ENCODE measurements at regions not wholly inside any gene's neighbourhood (a gene's known extent, or its start where the extent isn't known, plus 50 kb on each side); places are given as distances from the start of the nearest gene placed in this dataset.

DNA sequence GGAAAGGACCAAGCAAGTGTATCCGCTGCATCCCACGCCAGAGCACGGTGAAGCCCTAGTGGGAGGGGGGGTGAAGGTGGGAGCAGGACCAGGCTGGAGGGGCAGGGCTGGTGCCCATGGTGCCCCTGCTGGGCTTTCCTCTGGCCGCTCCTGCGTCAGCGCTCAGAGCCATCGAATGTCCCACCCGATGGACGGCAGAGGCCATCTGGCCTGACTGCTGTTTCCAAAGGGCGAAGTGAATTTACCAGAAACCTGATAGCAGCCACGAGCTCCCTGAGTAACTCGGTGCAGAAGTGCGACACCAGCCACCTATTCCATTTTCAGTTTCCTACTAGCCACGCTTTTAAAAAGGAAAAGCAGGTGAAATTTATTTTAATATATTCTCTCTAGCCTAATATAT is 203.6 kb upstream of the CIBAR2 start:
- no peak for DNase-seq

DNA sequence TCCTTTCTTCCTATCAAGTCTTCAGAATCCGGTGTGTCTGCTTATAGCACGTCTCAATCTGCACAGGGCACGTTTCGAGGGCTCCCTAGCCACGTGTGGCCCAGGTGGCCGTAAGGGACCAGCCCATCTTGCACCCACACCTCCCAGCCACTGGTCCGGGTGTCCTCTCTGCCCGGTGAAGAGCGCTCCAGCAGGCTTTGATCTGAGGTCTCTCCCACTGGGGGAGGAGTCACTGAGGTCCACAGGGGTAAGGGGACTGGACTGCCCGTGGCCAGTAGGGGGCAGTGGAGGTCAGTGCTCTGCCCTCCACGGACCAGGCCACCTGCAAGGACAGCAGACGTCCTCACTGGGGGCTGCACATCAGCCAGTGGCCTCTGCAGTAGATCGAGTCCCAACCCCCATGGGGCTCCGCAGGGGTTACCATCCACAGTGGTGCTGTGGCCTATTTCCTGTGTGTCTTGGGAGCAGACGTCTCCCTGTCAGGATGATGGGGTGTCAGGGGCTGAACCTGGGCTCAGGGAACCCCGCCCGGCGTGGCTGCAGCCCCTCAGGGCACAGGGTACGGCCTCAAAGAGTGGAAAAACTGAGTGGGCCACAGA is 204.1 kb upstream of the CIBAR2 start:
- DNase-seq = no peak

DNA sequence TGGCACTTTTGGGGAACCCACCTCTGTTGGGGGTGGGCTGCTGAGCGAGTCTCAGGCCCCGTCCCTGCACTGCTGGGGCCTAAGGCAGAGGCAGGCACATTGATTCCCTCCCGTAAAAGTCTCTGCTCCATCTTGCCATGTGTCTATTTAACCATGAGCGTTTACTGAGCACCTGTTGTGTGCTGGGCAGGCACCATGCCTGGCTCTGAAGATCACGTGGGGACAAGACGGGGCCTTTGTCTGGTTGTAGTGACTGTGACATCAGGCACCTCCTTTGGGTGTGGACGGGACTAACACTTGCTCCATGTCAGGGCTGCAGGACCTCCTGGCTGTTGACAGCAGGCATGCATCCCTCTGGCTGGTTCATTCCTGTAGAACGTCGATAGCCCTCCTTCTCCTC is 204.7 kb upstream of the CIBAR2 start:
- no peak for DNase-seq

DNA sequence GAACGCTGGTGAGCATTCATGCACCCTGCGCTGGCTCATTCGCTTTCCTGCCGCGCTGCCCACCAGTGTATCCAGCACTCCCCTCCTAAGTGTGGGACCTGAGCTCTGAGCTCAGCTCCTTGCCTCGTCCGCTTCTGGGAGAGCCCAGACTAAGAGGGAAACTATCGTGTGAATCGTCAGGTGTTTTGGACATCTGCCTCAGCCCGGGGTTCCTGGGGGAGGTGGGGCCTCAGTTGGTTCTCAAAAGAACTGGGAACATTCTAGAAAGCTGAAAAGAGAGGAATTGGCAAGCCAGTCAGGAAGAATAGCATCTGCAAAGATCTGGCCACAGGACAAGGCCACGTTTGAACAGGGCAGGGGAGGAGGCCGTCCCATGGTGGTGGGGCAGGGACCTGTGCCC is 205.4 kb upstream of the CIBAR2 start:
- DNase-seq = no peak

DNA sequence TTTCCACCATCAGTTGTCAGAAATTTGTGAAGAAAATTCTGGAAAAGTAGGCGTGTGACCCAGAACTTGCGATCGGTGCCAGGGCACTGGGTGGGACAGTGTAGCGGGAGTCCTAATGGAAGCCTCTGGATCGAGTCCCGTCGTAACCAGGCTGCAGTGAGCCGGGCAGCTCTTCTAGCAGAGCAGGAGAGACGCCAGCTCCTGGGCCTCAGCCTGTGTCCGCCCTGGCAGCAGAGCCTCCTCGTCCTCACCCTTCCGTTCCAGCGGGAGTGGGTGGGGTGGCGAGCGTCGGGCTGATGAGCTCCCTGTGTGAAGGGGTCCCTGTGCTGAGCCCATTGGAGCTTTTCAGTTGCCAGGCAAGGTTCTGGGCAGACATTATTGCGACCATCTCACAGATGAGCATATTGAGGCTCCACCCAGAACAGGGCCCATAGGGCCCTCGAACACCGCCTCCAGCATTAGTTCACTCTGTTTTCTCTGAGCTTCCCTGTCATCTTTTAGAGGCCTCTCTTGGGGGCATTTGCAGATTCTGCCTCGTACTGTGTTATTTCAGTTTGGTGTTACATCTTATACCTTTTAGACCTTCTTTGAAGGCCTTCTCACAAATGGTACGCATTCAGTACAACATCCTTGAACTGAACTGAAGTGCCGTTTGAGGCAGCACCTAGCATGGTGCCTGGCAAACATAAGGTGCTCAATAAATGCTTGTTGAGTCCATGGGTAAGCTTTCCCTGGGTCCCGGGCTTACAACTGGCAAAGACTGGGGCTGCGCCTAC is 207.1 kb upstream of the CIBAR2 start:
- DNase-seq = no peak

DNA sequence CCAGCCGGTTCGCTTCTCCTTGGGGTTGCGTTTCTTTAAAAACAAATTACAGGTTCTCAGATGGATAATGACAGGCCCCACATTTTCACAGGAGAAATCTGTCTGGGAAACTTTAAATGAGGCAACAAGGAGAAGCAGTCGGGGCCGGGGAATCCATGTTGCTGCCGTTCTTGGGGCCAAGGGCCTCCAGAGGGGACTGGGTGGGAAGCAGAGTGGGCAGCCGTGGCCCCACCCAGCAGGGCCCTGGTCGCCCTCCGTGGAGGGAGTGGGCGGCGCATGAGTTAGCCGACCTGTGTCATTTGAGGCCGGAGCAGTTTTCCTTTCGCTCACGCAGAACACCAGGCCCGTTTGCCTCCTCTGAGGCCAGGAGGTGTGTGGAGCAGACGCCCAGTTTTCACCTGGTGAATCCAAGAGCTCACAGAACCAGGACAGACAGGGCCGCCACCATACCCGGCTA is 207.7 kb upstream of the CIBAR2 start:
- no peak for DNase-seq

DNA sequence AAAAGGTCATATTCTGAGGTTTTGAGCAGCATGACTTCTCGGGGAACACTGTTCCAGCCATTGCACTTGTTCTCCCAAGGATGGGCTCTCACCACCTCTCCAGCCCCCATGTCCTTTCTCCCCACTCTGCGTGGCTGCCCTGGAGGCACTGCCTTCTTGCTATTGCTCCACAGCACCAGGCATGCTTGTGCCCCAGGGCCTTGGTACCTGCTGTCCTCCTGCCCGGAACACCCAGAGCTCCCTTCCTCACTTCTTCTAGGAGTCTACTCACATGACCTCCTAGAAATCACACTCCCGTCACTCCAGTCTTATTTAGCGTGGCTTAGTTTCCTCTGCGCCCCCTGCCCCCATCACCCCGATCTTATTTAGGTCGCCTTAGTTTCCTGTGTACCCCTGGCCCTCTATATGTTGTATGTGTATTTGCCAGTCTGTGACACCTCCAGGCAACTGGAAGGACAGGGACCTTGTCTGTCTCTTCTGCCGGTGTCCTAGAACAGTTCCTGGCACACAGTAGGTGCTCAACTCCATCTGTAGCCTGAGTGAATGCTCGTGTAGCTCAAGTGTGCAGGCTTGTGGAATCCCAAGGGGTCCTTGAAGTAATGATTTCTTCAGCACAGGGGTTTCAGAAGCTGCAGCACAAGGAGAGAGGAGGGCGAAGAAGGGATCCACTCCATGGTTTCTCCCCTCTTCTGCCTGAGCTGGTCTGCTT is 208.6 kb upstream of the CIBAR2 start:
- DNase-seq = no peak

DNA sequence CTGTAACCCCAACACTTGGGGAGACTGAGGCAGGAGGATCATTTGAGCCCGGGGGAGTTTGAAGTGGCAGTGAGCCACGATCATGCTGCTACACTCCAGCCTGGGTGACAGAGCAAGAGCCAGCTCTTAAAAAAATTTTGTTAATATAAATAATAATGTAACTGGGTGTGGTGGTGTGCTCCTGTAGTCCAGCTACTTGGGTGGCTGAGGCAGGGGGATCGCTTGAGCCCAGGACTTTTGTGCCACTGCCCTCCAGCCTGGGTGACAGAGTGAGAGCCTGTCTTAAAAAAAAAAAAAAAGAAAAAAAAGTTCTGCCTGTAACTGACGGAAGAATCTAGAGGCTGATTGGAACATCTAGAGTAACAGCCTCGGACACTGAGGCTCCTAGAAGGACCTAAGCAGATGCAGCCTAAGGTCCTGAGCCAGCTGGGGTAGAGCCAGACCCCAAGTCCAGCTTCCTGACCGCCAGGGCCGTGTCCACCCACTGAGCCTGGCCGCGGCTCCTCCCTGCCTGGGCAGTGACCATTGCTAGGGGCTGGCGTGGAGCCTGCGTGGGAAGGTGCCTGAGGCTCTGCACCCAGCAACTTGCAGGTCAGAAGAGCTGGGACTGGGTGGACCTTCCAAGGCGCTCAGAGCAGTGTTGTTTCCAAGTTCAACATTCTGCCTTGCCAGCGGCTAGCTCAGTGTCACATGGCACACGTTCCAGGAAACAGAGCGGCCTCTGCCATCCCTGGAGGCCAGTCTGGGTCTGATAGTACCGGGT is 209.4 kb upstream of the CIBAR2 start:
- DNase-seq = no peak

DNA sequence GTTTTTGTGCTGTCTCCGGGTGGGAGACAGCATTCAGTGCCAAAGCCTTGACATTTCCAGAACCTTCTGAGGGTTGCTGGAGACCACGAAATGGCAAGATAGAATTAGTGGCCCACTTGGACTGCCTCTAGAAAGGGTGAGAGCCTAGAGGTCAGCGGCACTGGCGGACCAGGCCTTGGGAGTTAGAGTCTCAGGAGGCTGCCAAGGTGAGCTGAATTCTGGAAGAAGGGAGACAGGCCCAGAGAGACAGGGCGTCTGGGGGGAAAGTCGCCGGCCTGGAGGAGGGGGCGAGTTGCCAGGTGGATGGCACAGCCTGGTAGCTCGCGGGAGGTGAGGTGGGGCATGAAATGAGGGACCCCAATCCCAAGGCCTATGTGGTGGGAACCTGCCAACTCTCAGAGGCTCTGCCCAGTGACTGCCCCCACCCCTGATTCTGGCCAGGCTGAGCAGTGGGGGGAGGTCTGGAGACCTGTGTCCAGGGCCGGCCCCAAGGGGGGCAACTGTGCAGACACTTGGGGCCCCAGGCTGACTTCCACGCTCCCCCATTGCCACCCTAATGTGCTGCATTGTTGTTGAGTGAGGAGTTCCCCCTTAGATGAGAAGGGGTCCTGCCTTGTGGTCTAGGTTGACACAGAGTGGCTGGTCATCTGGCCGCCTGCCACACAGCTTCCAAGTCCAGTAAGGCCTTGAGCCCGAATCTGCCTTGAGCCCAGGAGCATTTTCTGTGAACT is 211.1 kb upstream of the CIBAR2 start:
- DNase-seq = no peak

DNA sequence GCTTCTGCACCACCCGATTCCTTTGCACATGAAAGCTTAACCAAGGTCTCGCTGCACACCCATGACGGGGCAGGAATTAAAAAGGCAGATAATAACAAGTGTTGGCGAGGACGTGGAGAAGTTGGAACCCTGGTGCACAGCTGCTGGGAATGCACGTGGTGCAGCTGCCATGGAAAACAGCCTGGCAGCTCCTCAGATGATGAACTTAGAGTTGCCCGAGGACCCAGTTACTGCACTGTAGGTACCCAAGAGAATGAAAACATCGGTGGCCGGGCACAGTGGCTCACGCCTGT is 211.6 kb upstream of the CIBAR2 start:
- DNase-seq = no peak

DNA sequence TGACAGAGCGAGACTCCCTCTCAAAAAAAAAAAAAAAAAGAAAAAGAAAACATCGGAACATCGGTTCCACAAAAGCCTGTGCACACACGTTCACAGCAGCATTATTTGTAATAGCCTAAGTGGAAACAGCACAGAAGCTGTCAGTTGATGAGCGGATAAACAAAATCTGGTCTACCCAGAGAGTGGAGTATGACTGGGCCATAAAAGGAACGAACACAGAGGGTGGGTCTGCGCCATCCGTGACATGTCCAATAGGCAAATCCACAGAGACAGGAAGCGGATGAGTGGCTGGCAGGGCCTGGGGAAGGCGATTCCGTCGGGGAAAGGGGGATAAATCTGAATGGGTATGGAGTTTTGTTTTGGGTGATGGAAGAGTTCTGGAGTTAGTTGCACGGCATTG is 212.2 kb upstream of the CIBAR2 start:
- no peak for DNase-seq

DNA sequence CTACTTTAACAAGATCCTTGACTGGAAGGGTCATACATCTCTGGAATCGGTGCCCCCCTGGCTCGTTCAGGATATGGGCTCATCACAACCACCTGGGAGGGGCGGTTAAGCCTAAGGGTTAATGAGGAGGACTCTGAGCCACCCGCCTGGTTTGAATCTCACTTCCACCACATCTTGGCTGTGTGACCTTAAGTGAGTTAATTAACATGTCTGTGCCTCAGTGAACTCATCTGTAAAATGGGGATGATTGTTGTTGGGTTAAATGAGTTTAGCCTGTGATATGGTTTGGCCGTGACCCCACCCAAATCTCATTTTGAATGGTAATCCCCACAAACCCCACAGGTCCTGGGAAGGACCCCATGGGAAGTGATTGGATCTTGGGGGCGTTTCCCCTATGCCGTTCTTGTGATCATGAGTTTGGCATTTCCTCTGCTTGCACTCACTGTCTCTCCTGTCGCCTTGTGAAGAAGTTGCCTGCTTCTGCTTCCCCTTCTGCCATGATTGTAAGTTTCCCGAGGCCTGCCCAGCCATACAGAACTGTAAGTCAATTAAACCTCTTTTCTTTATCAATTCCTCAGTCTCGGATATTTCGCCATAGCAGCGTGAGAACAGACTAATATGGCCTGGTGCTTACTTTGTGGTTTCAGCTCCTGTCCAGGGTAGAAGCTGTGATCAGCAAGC is 214.0 kb upstream of the CIBAR2 start:
- no peak for DNase-seq

DNA sequence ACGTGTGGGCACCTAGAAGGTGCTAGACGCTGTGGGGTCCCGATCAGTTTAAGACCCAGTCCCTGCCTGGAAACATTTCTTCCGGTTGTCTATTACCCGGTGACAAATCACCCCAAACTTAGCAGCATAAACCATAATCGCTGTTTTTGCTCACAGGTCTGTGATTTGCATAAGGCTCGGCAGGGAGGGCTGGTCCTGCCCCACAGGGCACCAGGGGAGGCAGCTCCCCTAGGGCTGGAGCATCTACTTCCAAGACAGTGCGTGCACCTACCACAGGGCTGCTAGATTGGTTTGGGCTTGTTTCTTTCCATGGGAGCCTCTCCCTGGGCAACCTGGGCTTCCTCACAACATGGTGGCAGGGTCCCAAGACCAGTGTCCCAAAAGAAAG is 214.5 kb upstream of the CIBAR2 start:
- no peak for DNase-seq

DNA sequence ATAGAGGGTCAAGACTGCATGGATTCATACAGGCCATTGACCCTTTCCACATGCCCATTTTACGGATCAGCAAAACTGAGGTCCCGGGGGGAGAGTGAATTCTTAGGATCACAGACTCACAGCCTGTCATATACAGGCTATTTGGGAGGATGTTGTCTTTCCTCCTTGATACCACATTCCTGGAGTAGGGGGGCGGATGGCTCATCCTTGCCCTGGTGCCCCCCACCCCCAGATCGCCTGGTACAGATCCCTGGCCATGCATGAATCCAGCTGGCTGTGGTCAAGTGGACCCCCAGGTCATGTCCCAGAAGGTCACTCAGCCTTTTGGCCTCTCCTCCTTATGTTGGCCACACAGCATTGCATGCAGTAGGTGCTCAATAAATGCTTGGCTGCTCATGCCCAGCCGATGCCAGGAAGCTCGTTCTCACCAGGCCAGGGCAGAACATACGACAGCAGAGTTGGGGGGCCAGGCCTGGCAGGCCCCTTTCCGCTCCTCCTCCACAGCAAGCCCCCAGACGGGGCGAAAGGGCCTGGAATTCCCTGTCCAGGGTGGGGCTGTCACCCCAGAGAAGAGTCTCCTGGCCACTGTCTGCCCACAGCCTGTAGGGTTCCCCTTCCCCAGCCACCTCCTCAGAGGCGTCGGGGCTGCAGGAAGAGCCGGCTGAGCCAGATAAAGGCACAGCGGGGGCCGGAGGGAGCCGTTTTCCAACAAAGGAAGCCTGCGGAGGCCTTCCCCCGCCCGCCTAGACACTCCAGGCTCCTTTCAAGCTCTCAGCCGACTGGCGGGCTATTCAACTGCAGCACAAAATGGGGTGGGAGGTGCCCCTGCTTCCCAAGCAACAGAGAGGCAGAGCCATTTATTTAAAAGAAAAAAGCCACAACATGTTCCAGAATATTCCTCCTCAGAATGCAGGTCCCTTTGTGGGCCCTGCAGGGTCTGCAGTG is 215.7 kb upstream of the CIBAR2 start:
- DNase-seq = no peak

DNA sequence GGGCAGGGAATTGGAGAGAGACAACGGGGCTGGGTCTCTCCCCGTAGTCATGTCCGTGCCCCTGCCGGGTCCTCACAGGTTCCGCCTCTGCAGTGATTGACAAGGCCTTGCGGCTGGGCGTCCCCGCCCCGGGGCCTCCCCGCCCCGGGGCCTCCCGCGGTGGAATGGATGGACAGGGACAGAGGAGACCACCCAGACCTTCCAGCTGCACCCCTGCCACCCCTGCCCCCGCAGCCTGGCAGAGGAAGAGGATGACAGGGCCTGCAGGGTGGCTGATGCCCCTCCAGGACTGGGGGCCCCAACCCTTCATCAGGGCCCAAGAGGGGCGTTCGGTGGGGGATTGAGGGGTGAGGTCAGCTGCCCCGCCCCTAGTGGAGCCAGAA is 216.4 kb upstream of the CIBAR2 start:
- no peak for DNase-seq

DNA sequence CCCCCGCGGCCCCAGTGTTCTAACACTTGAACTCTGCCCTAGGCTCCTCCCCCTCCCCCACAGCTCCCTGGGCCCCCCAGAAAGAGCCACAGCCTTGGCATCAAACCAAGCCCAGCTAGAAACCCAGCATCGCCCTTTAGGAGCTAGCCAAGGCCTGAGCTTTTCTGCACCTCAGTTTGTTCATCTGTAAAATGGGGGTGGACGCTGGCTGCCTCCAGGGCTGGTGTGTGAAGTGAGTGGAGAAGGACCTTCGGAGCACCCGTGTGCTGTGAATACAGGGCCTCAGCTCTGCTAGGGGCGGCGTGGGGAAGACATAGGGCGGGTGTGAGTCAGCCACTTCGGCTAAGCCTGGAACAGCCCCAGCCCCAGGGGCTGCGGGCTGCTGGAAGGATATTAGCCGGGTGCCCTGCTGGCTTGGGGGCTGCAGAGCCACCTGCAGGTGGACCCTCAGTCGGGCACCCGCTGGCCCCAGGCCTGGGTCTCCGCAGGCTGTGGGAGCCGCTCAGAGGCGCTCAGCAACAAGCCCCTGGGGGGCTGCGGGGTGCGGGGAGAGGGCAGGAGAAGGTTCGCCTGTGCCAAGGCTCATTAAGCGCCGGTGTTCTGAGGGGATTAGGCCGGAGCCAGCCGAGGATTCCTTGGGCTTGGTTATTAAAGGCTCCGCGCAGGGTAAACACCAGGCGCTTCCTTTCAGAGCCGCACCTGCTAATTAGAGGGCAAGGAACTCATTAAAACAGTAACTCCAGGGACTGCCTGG is 217.0 kb upstream of the CIBAR2 start:
- peak; percentile 56 for DNase-seq

DNA sequence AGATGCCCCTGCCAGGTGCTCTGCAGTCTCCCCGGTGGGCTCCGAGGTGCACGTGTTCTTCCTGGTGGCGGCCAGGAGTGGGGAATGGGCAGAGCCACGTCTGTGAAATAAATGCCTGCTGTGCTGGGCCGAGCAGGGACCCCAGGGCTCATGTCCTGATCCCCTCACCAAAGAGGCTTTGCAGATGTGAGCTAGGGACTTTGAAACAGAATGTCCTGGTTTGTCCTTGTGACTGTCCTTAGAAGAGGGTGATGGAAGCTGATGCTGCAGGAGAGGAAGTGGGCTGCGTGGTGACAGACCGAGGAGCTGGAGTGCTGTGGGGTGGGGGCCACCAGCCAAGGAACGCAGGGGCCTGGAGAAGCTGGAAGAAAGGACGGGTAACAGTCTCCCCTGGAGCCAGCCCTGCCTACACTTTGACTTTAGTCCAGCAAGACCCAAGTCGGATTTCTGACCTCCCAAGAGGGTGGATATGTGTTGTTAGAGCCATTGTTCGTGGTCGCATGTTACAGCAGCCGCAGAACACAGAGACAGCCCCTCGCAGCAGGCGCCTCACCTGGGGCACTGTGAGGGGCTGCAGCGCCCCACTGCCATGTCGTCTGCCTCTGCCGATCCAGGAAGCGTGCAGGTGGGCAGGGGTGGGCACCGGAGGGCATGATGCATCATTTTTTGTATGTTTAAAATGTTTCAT is 217.9 kb upstream of the CIBAR2 start:
- no peak for DNase-seq

DNA sequence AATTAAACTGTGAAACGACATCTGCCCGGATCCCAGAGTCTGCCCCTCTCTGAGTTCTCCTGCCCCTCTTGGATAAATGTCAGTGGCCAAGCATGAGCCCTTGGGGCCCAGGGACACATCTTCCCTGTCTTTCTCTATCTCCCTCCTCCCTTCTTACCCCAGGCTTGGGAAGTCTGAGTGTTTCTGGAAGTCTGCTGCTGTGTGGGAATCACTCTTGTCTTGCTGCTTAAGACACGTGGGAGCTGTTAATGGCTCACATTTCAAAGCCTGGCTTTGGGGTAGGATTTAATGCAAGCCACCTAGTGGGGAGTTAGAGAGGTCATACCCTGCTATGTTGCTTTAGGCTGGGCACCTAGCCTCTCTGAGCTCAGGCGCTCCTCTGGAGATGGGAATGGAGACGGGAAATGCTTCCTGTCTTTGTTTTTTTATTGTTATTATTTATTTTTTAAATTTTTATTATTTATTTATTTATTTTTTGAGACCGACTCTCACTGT is 218.5 kb upstream of the CIBAR2 start:
- DNase-seq = no peak

DNA sequence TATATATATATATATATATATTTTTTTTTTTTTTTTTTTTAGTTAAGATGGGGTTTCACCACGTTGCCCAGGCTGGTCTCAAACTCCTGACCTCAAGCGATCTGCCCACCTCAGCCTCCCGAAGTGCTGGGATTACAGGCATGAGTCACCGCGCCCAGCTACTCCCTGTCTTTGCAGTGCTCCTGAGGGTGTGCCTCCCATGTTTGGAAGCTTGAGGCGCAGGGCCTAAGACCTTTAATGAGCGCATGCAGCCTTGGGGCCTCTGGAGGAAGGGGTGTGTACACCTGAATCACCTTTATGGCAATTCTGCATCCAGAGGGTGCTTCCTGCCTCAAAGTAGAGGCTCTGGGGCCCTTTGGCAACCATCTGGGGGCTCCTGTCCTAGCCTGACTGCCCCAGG is 219.4 kb upstream of the CIBAR2 start:
- no peak for DNase-seq

DNA sequence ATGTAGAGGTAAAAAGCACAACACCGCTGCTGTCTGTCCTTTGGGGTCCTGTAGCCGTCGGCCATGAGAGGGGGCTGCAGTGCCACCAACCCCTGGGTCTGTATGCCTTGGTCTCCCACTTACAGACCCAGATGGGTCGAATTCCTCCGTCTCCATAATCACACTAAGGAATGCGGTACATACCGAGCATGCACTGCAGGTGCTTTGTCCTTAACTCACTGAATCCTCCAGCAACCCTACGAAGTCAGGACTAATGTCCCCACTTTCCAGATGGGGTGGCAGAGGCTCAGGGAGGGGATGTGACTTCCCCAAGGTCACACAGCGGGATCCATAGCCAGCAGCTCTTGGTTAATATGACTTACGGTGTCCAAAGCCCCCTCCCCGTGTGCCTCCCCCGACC is 219.9 kb upstream of the CIBAR2 start:
- no peak for DNase-seq

All from NCI-H2081 treated with DMSO at 0.1 percent for 48 hours (cell line).